SK-N-SH treated with all-trans-retinoic acid at 6 μM for 48 hours (cell line): ENCODE measurements at regions not wholly inside any gene's neighbourhood (a gene's known extent, or its start where the extent isn't known, plus 50 kb on each side); places are given as distances from the start of the nearest gene placed in this dataset.

Source experiments
- ATAC-seq: fragments of 200-7000 bp; cut with Tn5 transposase; 3 replicates; pipeline ENCODE4 v1.9.1; 2020; ENCODE audit warnings: mild to moderate bottlenecking, moderate library complexity
- ARNTL ChIP-seq: fragments of 450-650 bp; formaldehyde crosslinking; IDR thresholded peaks from 2 replicates; pipeline ENCODE4 v1.5.0; 2020; ENCODE audit warnings: low read depth, mild to moderate bottlenecking, moderate library complexity, borderline replicate concordance
- CREB5 ChIP-seq: fragments of 250-450 bp; sonication (Bioruptor Pico); IDR thresholded peaks from 2 replicates; pipeline ENCODE4 v1.5.1; 2020; ENCODE audit warnings: low read depth, mild to moderate bottlenecking, moderate library complexity
- CSDC2 ChIP-seq: fragments of 250-450 bp; sonication (Bioruptor Pico); IDR thresholded peaks from 2 replicates; pipeline ENCODE4 v1.5.0; 2020; ENCODE audit warnings: mild to moderate bottlenecking, moderate library complexity
- GLIS3 ChIP-seq: fragments of 250-450 bp; sonication (Bioruptor Pico); IDR thresholded peaks from 2 replicates; pipeline ENCODE4 v1.5.0; 2020; ENCODE audit warnings: mild to moderate bottlenecking, moderate library complexity
- ISL1 ChIP-seq: fragments of 250-450 bp; sonication (Bioruptor Pico); IDR thresholded peaks from 2 replicates; pipeline ENCODE4 v2.1.2; 2022; ENCODE audit warnings: mild to moderate bottlenecking, moderate library complexity
- OSR1 ChIP-seq: fragments of 250-450 bp; sonication (Bioruptor Pico); IDR thresholded peaks from 2 replicates; pipeline ENCODE4 v1.8.0; 2022; ENCODE audit warnings: moderate library complexity, mild to moderate bottlenecking, inconsistent platforms
- POU6F1 ChIP-seq: fragments of 250-450 bp; sonication (Bioruptor Pico); IDR thresholded peaks from 2 replicates; pipeline ENCODE4 v1.8.0; 2021; ENCODE audit warnings: low read depth, mild to moderate bottlenecking, moderate library complexity, borderline replicate concordance
- PPARA ChIP-seq: fragments of 250-450 bp; sonication (Bioruptor Pico); IDR thresholded peaks from 2 replicates; pipeline ENCODE4 v1.5.0; 2020; ENCODE audit warnings: mild to moderate bottlenecking, borderline replicate concordance
- RARB ChIP-seq: fragments of 250-450 bp; sonication (Bioruptor Pico); IDR thresholded peaks from 2 replicates; pipeline ENCODE4 v1.8.0; 2021; ENCODE audit warnings: mild to moderate bottlenecking, moderate library complexity
- SNAI2 ChIP-seq: fragments of 250-450 bp; sonication (Bioruptor Pico); IDR thresholded peaks from 2 replicates; pipeline ENCODE4 v1.5.0; 2020; ENCODE audit warnings: mild to moderate bottlenecking, moderate library complexity
- TCF4 ChIP-seq: fragments of 250-450 bp; sonication (Bioruptor Pico); IDR thresholded peaks from 2 replicates; pipeline ENCODE4 v1.8.0; 2021; ENCODE audit warnings: mild to moderate bottlenecking, moderate library complexity, borderline replicate concordance
- TOX ChIP-seq: fragments of 250-450 bp; sonication (Bioruptor Pico); IDR thresholded peaks from 2 replicates; pipeline ENCODE4 v1.8.0; 2021; ENCODE audit warnings: mild to moderate bottlenecking, moderate library complexity, borderline replicate concordance
- TSHZ2 ChIP-seq: fragments of 250-450 bp; sonication (Bioruptor Pico); IDR thresholded peaks from 2 replicates; pipeline ENCODE4 v1.5.0; 2020; ENCODE audit warnings: mild to moderate bottlenecking, moderate library complexity
- ZC3H10 ChIP-seq: fragments of 250-450 bp; sonication (Bioruptor Pico); IDR thresholded peaks from 2 replicates; pipeline ENCODE4 v1.5.1; 2021; ENCODE audit warnings: mild to moderate bottlenecking, moderate library complexity
- ZFP3 ChIP-seq: fragments of 250-450 bp; sonication (Bioruptor Pico); IDR thresholded peaks from 2 replicates; pipeline ENCODE4 v1.5.0; 2020; ENCODE audit warnings: mild to moderate bottlenecking, moderate library complexity
- ZFP30 ChIP-seq: fragments of 450-650 bp; formaldehyde crosslinking; IDR thresholded peaks from 2 replicates; pipeline ENCODE4 v1.5.0; 2022; ENCODE audit warnings: mild to moderate bottlenecking, moderate library complexity
- ZNF565 ChIP-seq: fragments of 450-650 bp; formaldehyde crosslinking; conservative IDR thresholded peaks from 2 replicates; pipeline ENCODE4 v1.5.0; 2020; ENCODE audit warnings: low read depth, mild to moderate bottlenecking, moderate library complexity
- ZNF70 ChIP-seq: fragments of 450-650 bp; formaldehyde crosslinking; IDR thresholded peaks from 2 replicates; pipeline ENCODE4 v1.5.0; 2020; ENCODE audit warnings: mild to moderate bottlenecking, moderate library complexity
- ZNF8 ChIP-seq: fragments of 450-650 bp; formaldehyde crosslinking; IDR thresholded peaks from 2 replicates; pipeline ENCODE4 v1.5.0; 2020; ENCODE audit warnings: mild to moderate bottlenecking, moderate library complexity
- TF ChIP-seq, protein P1 (sequence below): fragments of 250-450 bp; sonication (Bioruptor Pico); IDR thresholded peaks from 2 replicates; pipeline ENCODE4 v1.8.0; 2020; ENCODE audit warnings: mild to moderate bottlenecking, moderate library complexity, borderline replicate concordance

- TF ChIP-seq ZNF8 (CRISPR knock-in tag) = no peak
- no peak for TF ChIP-seq OSR1 (CRISPR knock-in tag)
- no peak for ATAC-seq
Observed at GRCh38 chr14:53441789-53442188, 288.7 kb upstream of the DDHD1 start.

- no peak for ATAC-seq
- no peak for TF ChIP-seq ARNTL (CRISPR knock-in tag)
- no peak for TF ChIP-seq ZFP3 (CRISPR knock-in tag)
- no peak for TF ChIP-seq CREB5 (CRISPR knock-in tag)
- no peak for TF ChIP-seq TOX
- no peak for TF ChIP-seq OSR1 (CRISPR knock-in tag)
- no peak for TF ChIP-seq TSHZ2
- TF ChIP-seq, protein P1, sequence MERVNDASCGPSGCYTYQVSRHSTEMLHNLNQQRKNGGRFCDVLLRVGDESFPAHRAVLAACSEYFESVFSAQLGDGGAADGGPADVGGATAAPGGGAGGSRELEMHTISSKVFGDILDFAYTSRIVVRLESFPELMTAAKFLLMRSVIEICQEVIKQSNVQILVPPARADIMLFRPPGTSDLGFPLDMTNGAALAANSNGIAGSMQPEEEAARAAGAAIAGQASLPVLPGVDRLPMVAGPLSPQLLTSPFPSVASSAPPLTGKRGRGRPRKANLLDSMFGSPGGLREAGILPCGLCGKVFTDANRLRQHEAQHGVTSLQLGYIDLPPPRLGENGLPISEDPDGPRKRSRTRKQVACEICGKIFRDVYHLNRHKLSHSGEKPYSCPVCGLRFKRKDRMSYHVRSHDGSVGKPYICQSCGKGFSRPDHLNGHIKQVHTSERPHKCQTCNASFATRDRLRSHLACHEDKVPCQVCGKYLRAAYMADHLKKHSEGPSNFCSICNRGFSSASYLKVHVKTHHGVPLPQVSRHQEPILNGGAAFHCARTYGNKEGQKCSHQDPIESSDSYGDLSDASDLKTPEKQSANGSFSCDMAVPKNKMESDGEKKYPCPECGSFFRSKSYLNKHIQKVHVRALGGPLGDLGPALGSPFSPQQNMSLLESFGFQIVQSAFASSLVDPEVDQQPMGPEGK (CRISPR knock-in tag) = no peak
- no peak for TF ChIP-seq SNAI2
- TF ChIP-seq TCF4 (CRISPR knock-in tag) = no peak
- TF ChIP-seq PPARA (CRISPR knock-in tag) = no peak
- TF ChIP-seq ZNF70 = no peak
- TF ChIP-seq RARB = no peak
- no peak for TF ChIP-seq ZNF565
- no peak for TF ChIP-seq ISL1
- TF ChIP-seq ZFP30 (CRISPR knock-in tag) = no peak
- TF ChIP-seq CSDC2 (CRISPR knock-in tag) = no peak
- TF ChIP-seq, all 23 proteins: peak for 0
Observed at GRCh38 chr14:53437858-53438257, 284.7 kb upstream of the DDHD1 start.

DNA sequence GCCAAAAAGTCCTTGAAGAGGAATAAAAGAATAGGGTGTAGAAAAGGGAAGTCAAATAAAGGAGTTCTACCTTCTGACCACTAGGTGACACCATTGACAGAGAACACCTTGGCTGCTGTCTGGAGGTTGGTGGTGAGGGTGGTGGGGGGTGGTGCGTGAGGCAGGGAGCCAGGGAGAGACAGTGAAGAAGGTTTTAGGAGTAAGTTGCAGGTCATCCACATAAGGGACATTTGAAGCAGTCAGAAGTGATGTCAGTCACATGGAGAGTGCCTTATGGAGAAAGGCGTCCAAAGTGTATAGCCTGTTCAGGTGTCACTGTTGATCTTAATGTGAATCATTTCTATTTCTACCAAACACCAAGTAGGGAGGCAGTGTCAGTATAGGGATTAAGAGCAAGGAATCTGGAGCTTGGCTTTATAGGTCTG is 279.3 kb upstream of the DDHD1 start:
- peak; percentile 84 for ATAC-seq
- no peak for TF ChIP-seq TSHZ2
- TF ChIP-seq ARNTL (CRISPR knock-in tag) = no peak
- TF ChIP-seq TOX = no peak
- no peak for TF ChIP-seq SNAI2
- no peak for TF ChIP-seq ZC3H10
- TF ChIP-seq CSDC2 (CRISPR knock-in tag) = no peak
- no peak for TF ChIP-seq CREB5 (CRISPR knock-in tag)
- TF ChIP-seq, all 23 proteins: peak for 0

GRCh38 chr14:53430870-53431269 is 277.7 kb upstream of the DDHD1 start:
- no peak for ATAC-seq
- no peak for TF ChIP-seq ZNF8 (CRISPR knock-in tag)
- no peak for TF ChIP-seq ARNTL (CRISPR knock-in tag)
- TF ChIP-seq GLIS3 = no peak
- no peak for TF ChIP-seq PPARA (CRISPR knock-in tag)
- no peak for TF ChIP-seq TSHZ2
- TF ChIP-seq CSDC2 (CRISPR knock-in tag) = no peak
- no peak for TF ChIP-seq TCF4 (CRISPR knock-in tag)
- no peak for TF ChIP-seq ZNF565
- TF ChIP-seq POU6F1 = no peak
